ENCODE measurements at regions not wholly inside any gene's neighbourhood (a gene's known extent, or its start where the extent isn't known, plus 50 kb on each side); places are given as distances from the start of the nearest gene placed in this dataset.
A peak's percentile ranks its signal among the peaks of the same experiment; 100 is the strongest.

DNA sequence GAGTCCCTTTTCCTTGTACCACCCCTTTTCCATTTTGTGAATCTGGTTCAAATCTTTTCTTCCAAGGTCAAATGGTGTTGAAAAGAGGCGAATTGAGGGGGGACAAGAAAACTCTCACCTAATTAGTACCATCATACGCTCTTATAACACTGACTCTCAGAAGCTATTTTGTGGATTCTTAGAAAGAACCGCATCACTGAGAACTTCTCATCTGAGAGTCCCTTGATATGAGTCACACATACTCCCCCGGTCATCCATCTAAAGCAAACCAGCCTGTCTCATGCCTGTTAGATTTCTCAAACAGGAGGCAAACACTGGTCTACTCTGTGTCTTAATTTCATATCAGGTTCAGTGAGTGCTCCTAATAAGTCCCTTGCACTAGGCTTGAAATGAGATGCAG lies 76.5 kb upstream of the SPRED1 start:
- peak; percentile 92 for DNase-seq (ENCODE audit: low read depth)

DNA sequence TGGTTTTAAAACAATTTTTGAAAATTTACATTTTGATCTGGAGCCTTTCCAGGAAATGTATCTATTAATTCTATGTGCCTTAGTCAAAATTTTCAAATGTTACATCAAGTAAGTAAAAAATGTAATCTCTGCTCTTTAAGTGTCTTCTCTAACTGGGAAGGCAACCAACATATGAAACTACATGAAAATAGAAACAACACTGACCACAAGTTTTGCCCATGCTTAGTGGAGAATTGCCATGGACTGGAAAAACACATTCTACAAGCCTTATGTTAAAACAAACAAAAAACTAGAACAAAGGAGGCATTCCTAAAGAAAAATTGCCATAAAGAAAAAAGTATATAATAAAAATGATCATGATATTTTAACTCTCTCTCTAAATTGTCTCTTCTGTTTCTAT lies 75.9 kb upstream of the SPRED1 start:
- DNase-seq (ENCODE audit: low read depth): no peak

DNA sequence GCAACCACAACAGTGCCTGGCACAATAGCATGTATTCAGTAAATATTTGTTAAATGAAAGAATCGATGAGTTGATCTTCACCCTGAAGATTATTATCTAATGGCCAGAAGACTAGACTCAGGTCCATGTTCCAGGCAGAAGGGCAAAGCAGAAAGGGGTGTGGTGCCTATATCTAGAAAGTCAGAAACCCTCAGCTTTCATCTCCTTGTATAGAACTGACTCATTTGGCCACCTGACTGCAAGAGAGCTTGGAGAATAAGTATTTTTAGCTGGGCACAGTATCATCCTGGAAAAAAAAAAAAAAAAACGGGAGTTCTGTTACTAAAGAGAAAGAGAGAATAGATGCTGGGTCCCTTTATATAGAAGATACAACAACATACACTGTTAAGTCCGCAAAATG lies 69.7 kb upstream of the SPRED1 start:
- no peak for DNase-seq (ENCODE audit: low read depth)

DNA sequence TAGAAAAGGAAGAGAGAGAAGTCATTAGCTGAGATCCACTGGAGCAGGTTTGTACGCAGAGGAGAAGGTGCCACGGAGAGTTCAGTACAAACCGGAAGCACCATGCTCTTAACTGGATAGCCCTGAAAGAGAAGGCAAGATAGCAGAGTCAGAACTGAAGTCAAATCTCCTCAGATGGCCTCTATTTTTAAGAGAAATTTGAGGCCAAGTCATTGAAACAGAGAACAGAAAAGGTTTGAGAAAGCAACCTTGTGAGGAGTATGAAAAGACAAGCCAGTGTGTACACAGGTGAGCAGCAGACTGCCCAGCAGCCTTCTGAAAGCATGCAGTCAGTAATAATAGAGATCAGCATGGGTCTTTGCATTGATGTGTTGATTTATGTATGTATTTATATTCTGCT lies 66.1 kb upstream of the SPRED1 start:
- DNase-seq (ENCODE audit: low read depth): no peak

DNA sequence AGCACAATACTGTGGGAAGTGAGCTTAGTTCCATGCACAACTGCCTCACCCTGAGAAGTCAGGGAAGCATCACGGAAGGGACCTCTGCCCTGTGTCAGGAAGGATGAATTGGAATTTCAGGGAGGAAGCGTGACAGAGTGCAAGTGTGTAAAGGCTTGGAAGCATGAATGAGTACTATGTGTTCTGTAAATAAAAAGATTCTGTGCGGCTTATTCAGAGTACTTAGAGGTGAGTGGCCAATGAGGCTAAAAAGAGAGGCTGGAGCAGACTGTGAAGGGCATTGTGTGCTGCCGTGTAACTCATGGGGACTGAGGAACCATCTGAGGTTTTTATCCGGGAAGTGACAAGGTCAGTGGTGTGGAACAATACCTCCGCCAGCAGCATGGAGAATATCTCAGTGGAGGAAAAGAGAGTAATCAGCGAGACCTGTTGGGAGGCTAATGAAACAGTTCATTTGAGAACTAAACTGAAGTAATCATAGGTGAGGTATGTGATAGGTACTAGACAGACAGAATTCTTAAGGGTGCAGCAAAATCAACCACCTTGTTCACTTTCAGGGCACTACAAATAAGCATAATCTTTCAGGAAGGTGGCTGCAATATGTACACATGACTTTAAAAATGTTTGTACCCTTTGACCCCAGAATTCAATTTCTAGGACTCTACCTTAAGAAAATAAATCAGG lies 64.9 kb upstream of the SPRED1 start:
- DNase-seq (ENCODE audit: low read depth): no peak

DNA sequence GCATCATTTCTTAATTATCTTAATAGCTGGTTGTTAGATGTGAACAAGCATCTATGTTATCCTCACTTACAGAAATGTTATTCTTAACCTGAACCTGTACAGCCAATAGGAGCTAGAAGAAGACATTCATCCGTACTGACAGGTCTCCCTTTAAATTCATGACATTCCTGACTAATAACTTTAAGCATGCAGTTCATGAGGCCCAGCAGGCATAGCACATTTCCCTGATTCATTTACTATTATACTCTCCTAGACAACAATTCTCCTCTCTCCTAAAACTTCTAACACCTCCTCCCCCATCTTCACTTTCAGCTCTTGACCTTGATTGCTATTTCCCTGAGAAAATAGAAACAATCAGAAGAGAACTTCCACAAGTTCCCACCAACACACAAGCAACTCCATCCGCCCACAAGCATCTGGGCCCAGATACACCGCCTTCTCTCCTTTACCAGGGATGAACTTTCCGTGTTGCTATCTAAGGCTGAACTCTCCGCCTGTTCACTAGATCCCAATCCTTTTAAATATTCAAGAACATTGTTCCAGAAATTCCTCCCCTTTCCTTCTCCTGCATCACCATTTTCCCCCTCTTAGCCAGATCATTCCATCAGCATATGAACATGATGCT lies 62.9 kb upstream of the SPRED1 start:
- peak; percentile 21 for DNase-seq (ENCODE audit: low read depth)

DNA sequence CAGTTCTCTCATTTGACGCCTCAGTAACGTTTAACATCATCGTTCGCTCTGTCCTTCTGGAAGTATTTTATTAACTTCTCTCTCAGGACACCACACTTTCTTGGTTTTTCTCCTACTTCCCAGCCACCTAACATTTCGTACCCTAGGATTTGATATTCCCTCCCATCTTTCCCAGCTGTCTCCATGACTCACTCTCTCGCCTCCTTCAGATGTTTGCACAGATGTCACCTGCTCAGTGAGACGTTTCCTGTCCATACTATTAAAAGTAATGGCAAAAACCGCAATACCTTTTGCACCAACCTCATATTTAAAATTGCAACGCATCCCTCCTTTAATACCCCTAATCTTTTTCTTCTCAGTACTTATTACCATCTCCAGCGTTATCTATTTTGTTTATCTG lies 62.1 kb upstream of the SPRED1 start:
- DNase-seq (ENCODE audit: low read depth): no peak

DNA sequence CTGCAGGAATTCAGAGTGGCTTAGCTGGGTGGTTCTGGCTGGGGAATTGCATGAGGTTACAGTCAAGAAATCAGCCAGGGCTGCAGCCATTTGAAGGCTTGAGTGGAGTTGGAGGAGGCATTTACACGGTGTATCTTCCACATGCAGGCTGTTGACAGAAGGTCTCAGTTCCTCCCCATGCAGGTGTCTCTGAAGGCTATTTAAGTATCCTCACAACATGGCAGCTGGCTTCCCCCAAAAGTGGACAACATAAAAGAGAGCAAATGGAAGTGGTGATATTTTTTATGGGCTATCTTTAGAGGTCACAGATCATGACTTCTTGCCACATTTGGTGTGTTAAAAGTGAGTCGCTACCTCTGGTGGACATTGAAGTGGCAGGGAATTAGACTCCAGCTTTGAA lies 60.1 kb upstream of the SPRED1 start:
- DNase-seq (ENCODE audit: low read depth): no peak

DNA sequence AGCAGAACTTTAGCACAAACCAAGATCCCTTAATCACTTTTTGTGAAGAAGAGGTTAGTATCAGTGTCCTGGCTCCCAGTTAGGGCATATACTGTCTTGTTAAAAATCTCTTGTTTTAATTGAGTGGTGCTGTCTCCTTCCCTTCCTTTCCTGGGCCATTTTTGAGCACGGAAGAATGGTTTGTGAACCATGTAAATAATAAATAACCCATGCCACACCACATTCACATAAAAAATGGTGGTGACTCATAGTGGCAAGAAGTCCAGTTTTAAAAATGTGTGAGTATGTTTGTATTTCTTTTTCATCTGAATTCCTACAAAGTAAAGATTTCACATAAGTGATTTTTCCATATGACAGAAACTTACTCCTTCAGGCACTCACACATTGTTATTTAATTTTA lies 59.1 kb upstream of the SPRED1 start:
- peak; percentile 42 for DNase-seq (ENCODE audit: low read depth)

DNA sequence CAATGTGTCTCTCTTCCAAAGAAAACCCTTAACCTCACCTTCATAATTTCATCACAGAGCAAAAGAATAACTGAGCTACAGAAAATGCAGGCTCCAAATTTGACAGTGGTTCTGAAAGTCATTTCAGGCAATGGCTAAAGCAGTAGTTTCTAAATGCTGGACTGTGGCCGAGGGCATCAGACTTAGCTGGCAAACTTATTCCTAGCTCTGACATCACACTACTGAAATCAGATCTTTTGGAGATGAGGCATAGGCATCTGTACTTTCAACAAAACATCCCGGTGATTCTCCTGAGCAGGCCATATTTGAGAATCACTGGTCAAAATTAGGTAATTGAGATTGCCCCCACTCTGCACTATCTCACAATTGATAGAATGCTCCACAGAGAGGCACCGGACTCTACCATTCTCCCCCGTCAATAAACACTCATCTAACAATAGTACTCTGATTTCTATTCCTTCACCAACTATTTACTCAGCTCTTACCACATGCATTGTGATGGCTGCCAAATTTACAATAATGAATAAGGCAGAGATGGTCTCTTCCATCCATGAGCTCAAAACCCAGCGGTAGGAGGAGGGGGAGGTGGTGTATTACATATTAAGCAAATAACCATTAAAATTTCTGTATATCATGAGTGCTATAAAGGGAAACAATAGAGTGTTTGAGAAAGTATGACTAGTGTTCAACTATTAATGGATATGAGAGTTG lies 57.3 kb upstream of the SPRED1 start:
- no peak for DNase-seq (ENCODE audit: low read depth)

DNA sequence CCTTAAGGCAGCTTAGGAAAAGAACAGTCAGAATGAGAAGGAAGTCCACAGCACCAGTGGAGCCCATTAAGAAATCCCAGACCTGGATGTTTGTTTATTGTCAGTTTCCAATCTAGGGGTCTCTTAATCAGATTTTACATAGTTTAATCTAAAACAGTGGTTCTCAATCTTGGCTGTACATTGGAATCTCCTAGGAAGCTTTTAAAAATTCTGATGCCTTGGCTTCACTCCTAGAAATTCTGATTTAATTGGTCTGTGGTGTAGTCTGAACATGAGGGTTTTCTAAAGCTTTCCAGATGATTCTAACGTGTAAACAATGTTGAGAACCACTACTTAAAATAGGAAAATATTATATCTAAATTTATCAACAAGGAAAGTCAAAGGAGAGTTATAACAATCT lies 56.6 kb upstream of the SPRED1 start:
- no peak for DNase-seq (ENCODE audit: low read depth)

DNA sequence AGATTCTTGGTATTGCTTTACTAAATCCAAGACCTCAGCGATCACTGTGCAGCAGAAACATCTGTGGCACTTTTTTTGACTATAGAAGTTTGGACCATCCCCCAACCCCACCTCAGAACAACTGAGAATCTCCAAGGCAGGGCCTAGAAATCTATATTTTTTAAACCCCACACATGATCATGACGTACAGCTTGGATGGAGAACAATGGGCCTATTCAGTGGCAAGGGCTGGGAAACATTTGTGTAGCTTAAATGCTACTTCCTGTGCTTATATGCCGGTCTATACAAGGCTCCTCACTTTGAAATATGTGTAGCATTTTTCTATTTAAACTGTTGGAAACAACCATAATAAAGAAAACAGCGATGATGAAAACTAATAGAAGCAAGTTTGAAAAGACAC lies 55.1 kb upstream of the SPRED1 start:
- DNase-seq (ENCODE audit: low read depth): no peak

DNA sequence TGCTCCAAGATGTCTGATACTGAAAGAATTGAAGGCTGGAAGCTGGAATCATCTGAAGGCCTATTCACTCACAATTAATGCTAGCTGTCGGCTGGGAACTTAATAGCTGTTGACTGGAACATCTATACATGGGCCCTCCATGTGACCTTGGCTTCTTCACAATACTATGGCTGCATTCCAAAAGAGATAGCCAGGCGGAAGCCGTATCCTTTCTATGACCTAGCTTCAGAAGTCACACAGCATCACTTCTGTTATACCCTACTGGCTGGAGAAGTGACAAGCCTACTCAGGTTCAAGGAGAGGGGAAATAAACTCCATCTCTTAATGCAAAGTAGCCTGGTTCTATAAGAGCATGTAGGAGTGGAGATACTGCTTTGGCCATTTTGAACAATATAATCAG lies 50.9 kb upstream of the SPRED1 start:
- DNase-seq (ENCODE audit: low read depth): no peak

DNA sequence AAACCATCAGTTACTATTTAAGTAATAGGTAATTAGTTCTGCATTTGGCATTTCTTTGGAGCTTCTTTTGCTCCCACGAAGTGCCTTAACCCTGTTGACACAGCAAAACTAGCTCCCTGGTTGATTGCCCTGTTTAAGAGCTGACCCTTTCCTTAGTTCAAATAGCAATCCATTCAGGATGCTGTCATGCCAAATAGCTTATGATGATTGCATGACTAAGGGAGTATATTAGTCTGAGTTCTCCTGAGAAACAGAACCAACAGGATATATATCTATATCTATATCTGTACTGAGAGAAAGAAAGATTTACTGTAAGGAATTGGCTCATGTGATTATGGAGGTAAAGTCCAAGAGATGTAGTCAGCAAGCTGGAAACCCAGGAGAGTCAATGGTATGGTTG lies 50.3 kb upstream of the SPRED1 start:
- DNase-seq (ENCODE audit: low read depth): no peak
